Cerebellar cortex (tissue), 1 donor: ENCODE measurements at regions not wholly inside any gene's neighbourhood (a gene's known extent, or its start where the extent isn't known, plus 50 kb on each side); places are given as distances from the start of the nearest gene placed in this dataset.

Experiments used
- DNase-seq: peaks from one replicate; pipeline ENCODE4 v3.0.0-alpha.2; 2015; ENCODE audit warnings: low spot score

DNA sequence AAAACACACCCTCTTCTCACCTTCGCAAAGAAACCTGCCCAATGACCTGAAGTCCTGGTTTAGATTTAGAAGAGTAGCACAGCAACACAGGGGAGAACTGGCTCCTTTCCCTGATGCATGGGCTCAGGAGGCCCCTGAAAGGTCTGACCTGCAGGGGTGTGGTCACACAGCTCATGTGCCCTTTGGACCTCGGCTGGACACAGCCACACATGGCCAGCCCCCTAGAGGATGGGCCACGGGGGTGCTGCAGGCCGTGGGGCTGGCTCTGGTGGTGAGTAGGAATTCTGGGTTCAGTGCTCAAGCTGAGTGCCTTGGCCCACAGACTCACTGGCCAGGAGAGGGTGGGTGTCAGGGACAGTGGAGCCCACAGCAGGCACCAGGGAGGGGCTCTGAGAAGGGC, 118.5 kb upstream of the ADCY1 start:
- no peak for DNase-seq

DNA sequence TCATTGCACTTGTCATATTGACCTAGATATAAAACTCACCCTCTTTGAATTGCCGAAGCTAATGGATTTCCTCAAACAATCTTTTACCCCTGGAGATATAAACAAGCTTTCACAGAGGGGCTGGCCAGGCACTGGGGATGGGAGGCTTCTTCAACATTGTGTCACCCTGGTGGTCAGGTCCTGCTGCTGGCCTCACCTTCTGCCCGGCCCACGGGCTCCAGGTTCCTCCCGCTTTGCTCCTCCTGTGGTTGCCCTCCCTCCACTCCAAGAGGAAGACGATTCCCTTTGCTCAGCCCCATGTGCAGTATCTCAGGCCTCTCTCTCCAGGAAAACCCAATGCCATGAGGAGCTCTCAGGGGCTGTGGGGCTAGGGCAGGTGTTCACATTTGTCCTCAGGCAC, 118.1 kb upstream of the ADCY1 start:
- DNase-seq: no peak

DNA sequence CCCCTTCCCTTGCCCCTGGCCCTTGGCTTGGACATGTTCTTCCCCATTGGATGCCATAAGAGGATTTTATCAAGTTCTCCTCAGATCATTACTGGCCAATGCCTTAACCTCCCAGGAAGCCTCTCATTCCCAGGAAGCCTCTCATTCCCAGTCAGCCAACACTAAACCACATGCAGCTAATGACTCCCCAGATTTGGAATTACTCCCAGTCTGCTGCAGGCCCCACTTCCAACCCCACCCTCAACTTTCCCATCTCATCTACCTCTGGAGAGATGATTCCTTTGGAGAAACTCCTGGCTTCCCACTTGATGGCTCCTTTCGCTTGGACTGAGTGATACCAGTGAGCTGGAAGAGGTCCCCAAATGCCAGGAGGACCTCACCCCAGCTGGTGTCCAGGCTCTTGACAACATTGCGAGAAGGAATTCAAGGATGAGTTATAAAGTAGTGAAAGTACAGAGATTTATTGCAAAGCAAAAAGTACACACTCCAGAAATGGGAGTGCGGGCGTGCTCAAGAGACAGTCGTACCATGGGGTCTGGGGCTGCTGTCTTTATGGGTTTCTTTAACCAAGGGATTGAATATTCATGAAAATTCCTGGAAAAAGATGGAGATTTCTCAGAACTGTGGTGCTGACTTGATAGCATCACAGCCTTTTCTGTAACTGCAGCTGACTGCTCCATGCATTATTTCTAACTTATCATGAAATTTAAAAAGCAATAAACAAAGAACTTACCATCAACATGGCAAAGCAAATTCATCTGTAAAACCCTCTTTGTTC, 117.2 kb upstream of the ADCY1 start:
- DNase-seq: no peak

DNA sequence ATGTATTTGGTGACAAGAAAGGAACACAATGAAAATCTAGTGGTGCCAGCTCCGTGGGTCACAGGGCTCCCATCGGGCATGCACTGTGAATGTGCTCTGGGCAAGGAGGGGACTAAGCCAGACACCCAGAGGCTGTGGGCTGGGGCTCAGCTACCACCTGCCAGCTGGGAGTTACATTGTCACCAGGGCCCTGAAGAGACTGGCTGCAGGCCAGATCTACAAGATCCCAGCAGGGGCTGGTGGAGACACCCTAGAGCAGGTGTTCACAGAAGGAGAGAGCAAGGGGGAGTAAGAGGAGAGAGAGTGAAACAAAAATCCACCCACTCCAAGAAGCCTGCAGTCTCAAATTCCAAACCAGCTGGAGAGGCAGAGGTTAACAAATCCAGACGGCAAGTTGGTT, 116.6 kb upstream of the ADCY1 start:
- DNase-seq: no peak

DNA sequence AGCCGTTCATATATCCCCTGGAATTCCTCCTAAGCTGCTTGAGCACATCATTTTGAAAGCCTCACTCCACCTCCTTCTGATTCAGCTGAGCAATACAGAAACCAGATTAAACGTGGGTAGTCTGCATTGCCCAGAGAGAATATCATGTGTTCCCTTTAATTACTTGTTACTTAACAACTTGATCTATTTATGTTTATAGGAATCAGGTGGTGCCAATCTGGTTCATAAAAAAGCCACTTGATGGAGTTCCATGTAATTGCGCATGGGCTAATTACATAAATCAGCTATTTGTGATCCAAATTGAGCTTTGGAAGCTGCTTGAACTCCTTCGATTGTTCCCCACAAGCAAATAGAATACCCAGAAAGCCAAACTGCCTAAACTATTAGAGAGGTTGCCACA, 114.7 kb upstream of the ADCY1 start:
- no peak for DNase-seq

DNA sequence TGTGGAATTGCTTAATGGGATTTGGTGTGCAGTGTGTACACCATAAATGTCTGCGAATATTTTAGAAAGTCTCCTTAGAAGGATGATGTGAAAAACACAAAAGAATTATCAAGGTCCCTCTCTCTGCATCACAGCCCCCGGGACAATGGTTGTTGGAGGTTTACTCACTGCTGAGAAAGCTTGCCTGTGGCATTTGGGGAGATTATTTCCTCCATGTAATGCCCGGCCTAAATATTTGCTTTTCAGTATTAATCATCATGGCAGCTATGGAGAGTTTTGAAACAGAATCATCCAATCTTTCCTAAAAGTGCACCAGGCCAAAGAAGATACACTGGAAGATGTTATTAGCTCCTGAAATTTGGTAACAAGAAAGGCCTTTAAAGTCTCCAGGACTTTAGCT, 113.8 kb upstream of the ADCY1 start:
- DNase-seq: no peak

DNA sequence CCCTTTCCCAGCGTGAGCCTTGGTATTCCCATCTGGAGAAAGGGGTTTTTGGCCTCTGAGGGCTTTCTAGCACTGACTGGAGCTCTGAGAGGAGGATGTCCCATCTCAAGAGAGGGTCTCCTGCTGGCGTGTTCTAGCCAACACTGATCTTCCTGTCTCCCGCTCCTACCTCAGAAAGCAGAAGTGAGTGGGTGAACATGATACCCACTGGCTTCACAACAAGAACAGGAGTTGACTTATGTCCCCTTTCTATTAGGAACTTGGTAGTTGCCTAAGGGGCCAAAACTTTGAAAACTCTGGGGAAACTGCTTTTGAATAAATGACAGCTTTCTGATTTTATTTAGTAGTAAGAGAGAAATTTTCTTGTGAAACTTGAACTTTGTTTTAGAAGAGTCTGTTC, 113.1 kb upstream of the ADCY1 start:
- no peak for DNase-seq

DNA sequence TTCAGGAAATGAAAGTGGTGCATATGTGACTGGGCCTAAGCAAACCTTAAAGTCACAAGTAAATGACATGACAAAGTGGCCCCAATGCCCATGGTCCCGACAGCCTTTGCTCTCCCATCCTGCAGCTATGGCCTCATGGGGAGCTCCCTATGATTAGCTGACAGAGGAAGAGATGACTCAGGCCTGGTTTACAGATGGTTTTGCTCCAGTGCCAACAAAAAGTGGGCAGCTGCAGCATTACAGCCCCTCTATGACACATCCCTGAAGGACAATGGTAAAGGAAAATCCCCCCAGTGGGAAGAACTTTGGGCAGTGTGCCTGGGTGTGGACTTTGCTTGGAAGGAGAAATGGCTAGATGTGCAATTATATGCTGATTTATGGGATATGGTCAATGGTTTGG, 105.1 kb upstream of the ADCY1 start:
- DNase-seq: no peak

DNA sequence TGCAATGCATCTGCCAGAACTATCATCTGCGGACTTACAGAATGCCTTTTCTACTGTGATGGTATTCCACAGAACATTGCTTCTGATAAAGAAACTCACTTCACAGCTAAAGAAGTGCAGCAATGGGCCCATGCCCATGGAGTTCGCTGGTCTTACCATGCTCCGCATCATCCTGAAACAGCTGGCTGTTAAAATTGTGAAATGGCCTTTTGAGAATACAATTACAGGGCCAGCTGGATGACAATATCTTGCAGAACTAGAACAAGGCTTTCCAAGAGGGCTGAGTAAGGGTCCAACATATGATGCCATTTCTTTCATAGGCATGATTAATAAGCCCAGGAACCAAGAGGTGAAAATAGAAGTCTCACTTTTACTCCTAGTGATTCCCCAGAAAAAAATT, 104.1 kb upstream of the ADCY1 start:
- DNase-seq: no peak

DNA sequence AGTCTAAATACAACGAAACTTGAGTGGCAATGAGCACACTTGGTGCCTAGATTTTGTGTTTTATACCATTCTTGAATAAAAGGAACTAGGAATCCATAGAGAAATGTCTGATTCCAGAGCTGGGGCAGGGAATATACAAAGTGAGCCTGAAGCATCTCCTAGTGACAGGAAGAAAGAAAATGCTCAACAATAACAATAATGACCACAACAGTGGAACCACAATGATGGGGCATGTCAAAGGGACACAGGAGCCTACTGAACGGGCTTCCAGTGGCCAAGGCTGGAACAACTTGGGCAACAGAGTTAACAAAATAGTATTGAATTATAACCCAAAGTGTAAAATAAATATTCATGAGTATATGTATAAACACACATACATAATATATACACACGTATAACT, 94.4 kb upstream of the ADCY1 start:
- DNase-seq: no peak

DNA sequence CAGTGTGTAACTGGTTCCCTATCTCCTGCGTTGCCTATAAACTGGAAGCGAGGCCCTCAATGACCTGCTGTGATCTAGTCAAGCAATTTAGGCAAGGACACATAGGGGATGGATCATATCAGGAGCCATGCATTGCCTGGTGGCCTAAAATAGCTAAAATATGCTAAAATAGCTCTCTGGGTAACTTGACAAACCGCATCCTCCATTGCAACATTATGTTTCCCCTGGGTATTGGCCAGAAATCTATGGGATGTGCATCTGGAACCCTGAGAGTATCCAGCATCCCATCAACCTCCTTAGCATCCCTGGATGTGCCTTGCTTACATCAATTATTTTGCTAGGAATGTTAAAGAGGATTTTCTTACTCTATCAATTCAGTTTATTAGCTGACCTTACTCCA, 91.7 kb upstream of the ADCY1 start:
- no peak for DNase-seq

DNA sequence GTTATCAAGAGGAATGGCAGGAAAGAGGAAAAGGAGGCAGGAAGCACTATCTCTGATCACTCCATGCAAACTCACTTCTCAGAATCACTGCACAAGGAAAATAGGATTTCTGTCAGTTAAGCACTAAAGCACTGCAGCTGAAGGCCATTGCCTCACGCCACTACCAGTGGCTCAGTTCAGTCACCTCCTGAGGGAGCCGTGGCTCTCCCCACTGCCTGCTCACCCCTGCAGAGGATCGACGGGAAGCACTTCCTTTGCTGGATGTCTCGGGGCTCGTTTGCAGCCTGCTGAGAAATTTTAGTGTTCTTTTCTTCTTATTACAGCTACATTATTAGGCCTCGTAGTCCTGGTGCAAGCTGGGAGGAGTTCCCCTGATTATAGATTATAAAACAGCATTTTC, 90.1 kb upstream of the ADCY1 start:
- no peak for DNase-seq

DNA sequence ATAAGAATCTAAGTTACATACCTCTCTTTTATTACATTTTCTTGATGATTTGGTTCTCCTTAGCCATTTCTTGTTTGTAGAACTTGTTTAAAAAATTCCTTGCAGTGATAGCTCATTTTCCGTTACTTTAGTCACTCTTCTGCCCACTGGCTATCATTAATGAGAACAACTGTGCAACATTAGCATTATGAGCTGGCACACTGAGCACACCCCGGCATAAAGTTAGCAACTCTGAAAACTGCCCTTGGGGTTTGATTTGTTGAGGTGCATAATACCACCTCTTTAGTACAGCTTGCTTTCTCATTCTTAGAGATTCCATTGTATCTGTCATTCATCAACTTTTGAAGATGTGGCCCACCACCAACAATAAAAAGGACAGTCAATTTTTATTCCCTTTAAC, 87.6 kb upstream of the ADCY1 start:
- no peak for DNase-seq

DNA sequence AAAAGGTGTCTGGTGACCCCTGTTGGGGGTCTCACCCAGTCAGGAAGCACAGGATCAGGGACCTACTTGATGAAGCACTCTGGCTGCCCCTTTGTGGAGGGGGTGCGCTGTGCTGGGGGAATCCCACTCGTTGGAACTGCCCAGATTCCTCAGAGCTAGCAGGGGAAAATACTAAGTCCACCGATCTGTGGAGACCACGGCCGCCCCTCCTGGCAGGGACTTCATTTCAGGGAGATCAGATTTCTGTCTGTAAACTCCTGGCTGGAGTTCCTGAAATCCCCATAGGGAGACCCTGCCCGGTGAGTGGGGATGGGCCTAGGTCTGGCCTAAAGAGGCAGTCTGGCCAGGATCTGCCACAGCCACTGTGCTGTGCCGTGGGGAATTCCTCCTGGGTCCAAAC, 79.3 kb upstream of the ADCY1 start:
- DNase-seq: no peak

DNA sequence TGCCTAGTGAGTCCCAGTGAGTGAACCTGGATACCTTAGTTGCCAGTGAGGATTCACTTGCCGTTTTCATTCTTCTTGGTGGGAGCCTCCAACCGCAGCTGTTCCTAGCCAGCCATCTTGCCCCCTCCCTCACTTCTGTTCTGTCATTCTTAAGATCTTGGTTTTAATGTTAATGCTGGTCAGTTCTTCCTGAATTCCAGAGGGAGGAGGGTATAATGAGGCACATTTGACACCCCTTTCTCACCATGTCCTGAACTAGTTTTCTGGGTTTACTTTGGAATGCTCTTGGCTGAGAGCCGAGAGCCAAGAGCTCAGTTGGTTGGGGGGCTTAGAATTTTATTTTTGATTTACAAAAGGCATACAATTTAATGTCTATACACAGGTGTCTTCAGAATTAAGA, 78.5 kb upstream of the ADCY1 start:
- DNase-seq: no peak

DNA sequence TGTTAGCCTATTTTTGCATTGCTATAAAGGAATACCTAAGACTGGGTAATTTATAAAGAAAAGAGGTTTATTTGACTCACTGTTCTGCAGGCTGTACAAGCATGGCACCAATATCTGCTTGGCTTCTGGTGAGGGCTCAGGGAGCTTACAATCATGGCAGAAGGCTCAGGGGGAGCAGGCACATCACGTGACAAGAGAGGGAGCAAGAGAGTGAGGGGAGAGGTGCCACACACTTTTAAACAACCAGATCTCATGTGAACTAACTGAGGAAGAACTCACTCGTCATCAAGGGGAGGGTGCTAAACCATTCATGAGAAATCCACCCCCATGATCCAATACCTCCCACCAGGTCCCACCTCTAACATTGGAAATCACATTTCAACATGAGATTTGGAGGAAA, 73.9 kb upstream of the ADCY1 start:
- no peak for DNase-seq

DNA sequence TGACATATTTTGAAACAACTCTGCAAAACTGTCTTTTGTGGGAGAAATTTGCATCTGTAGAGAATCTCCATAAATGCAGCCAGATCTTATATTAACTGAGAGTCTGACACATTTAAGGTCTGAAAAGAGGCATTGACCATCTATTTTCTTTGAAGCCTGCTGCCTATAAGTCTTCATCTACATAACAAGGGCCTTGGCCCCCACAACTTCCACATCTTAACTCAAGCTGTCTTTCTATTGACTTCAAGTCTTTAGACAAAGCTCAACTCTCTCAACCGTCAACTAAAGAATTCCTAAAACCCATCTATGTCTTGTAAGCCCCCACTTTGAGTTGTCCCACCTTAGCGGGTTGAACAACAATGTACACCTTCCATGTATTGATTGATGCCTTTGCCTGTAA, 72.4 kb upstream of the ADCY1 start:
- DNase-seq: no peak

DNA sequence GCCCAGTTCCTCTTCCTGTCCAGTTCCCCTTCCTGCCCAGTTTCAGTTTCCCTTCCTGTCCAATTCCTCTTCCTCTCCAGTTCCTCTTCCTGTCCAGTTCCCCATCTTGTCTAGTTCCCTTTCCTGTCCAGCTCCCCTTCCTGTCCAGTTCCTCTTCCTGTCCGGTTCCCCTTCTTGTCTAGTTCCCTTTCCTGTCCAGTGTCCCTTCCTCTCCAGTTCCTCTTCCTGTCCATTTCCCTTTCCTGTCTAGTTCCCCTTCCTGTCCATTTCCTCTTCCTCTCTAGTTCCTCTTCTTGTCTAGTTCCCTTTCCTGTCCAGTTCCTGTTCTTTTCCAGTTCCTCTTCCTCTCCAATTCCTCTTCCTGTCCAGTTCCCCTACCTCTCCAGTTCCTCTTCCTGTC, 68.1 kb upstream of the ADCY1 start:
- no peak for DNase-seq

DNA sequence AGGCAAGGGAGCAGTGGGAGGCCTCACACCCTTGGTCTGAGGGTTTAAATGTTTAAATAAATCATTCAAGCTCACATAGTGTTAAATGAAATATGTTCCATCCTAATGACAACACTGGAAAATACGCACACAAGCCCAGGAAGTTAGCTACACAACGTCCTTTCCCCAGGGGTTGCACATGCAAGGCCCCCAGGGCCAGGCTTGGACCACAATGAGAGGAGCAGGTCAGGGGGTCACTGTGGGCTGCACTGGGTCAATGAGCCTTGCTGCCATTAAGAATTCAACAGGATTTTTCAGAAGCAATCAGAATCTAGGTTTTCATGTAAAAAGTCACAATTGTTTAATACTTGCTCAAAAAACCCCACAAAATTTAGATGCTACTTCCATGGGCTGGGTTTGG, 64.9 kb upstream of the ADCY1 start:
- no peak for DNase-seq

DNA sequence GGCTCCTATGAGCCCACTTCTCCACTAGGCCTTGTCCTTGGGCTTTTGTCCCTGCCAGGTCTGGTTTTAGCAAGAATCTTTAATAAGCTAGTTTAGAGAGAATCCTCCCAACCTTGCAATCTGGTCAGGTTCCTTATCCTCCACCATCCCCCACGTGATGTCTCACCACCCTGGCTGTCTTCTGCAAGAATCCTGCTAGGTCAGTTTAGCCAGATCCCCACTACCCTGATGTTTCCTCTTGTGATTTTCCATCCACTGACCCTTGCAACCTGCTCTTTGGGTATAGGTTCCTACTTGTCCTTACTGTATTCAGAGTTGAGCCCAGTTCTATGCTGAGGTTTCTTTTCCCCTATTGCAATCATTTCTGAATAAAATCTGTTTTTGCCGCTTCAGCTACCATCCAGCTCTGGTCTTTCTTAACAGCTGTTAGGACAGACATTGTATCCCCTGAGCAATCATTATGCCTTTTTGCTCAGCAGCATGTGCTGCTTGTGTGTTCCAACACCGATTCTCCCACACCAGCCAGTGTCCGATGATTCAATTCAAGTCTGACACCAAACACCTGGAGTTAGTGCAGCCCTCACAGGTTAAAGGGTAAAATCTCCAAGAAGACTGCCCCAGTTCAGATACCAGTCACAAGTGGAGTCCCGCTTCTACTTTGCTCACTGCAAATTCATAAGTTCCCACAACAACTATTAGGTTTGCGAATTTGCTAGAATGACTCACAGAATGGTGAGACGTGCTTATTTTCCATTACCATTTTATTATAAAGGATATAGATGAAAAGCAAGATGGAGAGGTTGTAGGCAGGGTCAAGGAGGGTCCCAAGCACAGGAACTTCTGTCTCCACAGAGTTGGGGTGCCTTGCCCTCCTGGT, 62.2 kb upstream of the ADCY1 start:
- DNase-seq: no peak

DNA sequence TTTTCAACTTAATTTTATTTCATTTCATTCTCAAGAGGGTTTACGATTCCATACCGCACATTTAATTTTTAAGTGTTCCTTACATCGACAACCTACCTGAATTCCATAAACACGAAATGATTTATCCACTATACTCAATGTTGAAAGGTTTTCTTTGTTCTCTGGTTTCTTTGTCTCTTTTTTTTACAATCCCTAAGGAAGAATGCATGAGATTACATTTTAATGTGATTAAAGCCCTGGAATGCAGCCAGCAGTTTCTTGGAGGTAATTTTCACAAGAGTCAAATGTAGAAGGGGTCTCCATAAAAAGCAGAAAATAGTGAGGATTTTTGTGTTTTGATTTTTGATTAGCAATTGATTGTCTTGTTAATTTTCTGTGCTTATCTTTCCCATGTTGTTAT, 59.2 kb upstream of the ADCY1 start:
- no peak for DNase-seq

DNA sequence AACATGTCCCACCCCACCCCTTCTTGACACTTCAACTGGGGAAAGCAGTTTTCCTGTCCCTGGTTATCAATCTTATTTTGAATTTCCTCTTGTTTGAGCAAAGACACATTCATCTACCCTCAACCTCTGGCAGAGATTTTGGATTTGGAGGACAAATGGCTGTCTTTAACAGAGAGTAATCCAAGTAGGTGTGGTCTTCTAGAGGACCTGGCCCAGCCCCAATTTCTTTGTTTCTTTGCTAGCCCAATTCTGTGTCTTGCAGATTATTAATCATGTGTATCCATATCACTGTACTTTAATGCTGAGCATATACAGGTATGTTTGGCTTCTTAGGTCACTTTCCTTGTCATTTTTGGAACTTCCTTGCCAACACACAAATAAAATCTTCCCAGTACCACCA, 58.8 kb upstream of the ADCY1 start:
- DNase-seq: no peak
